GM23338 (cell line): ENCODE measurements at regions not wholly inside any gene's neighbourhood (a gene's known extent, or its start where the extent isn't known, plus 50 kb on each side); places are given as distances from the start of the nearest gene placed in this dataset.

Experiments used
- ATAC-seq: fragments of 200-7000 bp; cut with Tn5 transposase; 3 replicates; pipeline ENCODE4 v1.9.1; 2020
- DNase-seq: peaks from one replicate; pipeline ENCODE4 v3.0.0-alpha.2; 2015; ENCODE audit warnings: low spot score
- H2AFZ ChIP-seq: fragments of 200-600 bp; sonication (generic); 2 replicates; pipeline ENCODE4 v1.8.0; 2016; ENCODE audit warnings: antibody characterized with exemption, mild to moderate bottlenecking, moderate library complexity
- H3F3A ChIP-seq: fragments of 200-600 bp; sonication (generic); replicated peaks from 2 replicates; pipeline ENCODE4 v1.8.0; 2017; ENCODE audit warnings: antibody characterized with exemption, mixed run types, low read depth
- H3K27ac ChIP-seq: fragments of 200-600 bp; sonication (generic); 2 replicates; pipeline ENCODE4 v1.6.1; 2016; ENCODE audit warnings: low read depth
- H3K27me3 ChIP-seq: fragments of 200-600 bp; sonication (generic); 2 replicates; pipeline ENCODE4 v1.8.0; 2016; ENCODE audit warnings: mild to moderate bottlenecking, mixed run types, moderate library complexity; ENCODE audit not compliant: insufficient read depth
- H3K36me3 ChIP-seq: fragments of 200-600 bp; sonication (generic); 2 replicates; pipeline ENCODE4 v1.8.0; 2016; ENCODE audit warnings: mild to moderate bottlenecking; ENCODE audit not compliant: insufficient read depth
- H3K4me1 ChIP-seq: fragments of 200-600 bp; sonication (generic); 2 replicates; pipeline ENCODE4 v1.8.0; 2016; ENCODE audit warnings: mild to moderate bottlenecking, moderate library complexity; ENCODE audit not compliant: insufficient read depth
- H3K4me2 ChIP-seq: fragments of 200-600 bp; sonication (generic); 2 replicates; pipeline ENCODE4 v1.7.1; 2017; ENCODE audit warnings: mixed run types
- H3K4me3 ChIP-seq: fragments of 200-600 bp; sonication (generic); 2 replicates; pipeline ENCODE4 v1.6.1; 2016; ENCODE audit warnings: mixed run types
- H3K79me2 ChIP-seq: fragments of 200-600 bp; sonication (generic); replicated peaks from 2 replicates; pipeline ENCODE4 v1.8.0; 2017; ENCODE audit warnings: mild to moderate bottlenecking; ENCODE audit not compliant: insufficient read depth
- H3K9me2 ChIP-seq: fragments of 200-600 bp; sonication (generic); 2 replicates; pipeline ENCODE4 v1.8.0; 2017; ENCODE audit not compliant: insufficient read depth
- H4K20me1 ChIP-seq: fragments of 200-600 bp; sonication (generic); replicated peaks from 2 replicates; pipeline ENCODE4 v1.8.0; 2017; ENCODE audit warnings: mild to moderate bottlenecking; ENCODE audit not compliant: insufficient read depth
- H3K27ac Mint-ChIP-seq: 2 replicates; pipeline ENCODE4 v1.8.0; 2020; ENCODE audit warnings: inconsistent platforms, mild to moderate bottlenecking, moderate library complexity, mixed read lengths
- H3K27me3 Mint-ChIP-seq: 3 replicates; pipeline ENCODE4 v1.8.0; 2022; ENCODE audit warnings: low read depth, mild to moderate bottlenecking, moderate library complexity, mixed read lengths, inconsistent platforms; ENCODE audit not compliant: insufficient read depth, poor library complexity
- H3K36me3 Mint-ChIP-seq: 3 replicates; pipeline ENCODE4 v1.8.0; 2021; ENCODE audit warnings: low read depth, mild to moderate bottlenecking, inconsistent platforms, moderate library complexity, mixed read lengths
- H3K4me1 Mint-ChIP-seq: 3 replicates; pipeline ENCODE4 v1.8.0; 2020; ENCODE audit warnings: mild to moderate bottlenecking, inconsistent platforms, mixed read lengths
- H3K4me3 Mint-ChIP-seq: 3 replicates; pipeline ENCODE4 v1.8.0; 2021; ENCODE audit warnings: moderate library complexity, mild to moderate bottlenecking, inconsistent platforms, mixed read lengths
- H3K9me3 Mint-ChIP-seq: 3 replicates; pipeline ENCODE4 v1.8.0; 2020; ENCODE audit warnings: moderate library complexity, mild to moderate bottlenecking, inconsistent platforms, mixed read lengths
- CREB1 ChIP-seq: fragments of 250-450 bp; sonication (Bioruptor Pico); IDR thresholded peaks from 2 replicates; pipeline ENCODE4 v1.5.0; 2020; ENCODE audit warnings: low read depth, mild to moderate bottlenecking, moderate library complexity
- ETS1 ChIP-seq: IDR thresholded peaks from 2 replicates; pipeline ENCODE4 v1.6.1; 2016; ENCODE audit warnings: antibody characterized with exemption
- EZH2 ChIP-seq: fragments of 200-600 bp; sonication (generic); IDR thresholded peaks from one replicate; pipeline ENCODE4 v1.8.0; 2017; ENCODE audit warnings: antibody characterized with exemption, mild to moderate bottlenecking, low read depth; ENCODE audit not compliant: unreplicated experiment
- EZH2phosphoT487 ChIP-seq: fragments of 200-600 bp; sonication (generic); IDR thresholded peaks from one replicate; pipeline ENCODE4 v1.8.1; 2018; ENCODE audit warnings: antibody characterized with exemption; ENCODE audit not compliant: unreplicated experiment
- JUNB ChIP-seq: IDR thresholded peaks from one replicate; pipeline ENCODE4 v1.6.1; 2016; ENCODE audit warnings: antibody characterized with exemption; ENCODE audit not compliant: unreplicated experiment
- NANOG ChIP-seq: IDR thresholded peaks from 2 replicates; pipeline ENCODE4 v1.6.1; 2016; ENCODE audit warnings: antibody characterized with exemption, borderline replicate concordance
- POLR2AphosphoS5 ChIP-seq: IDR thresholded peaks from 2 replicates; pipeline ENCODE4 v1.6.1; 2016; ENCODE audit warnings: antibody characterized with exemption, low read depth
- STAT1 ChIP-seq: IDR thresholded peaks from one replicate; pipeline ENCODE4 v1.6.1; 2016; ENCODE audit warnings: antibody characterized with exemption; ENCODE audit not compliant: unreplicated experiment
- ZNF114 ChIP-seq: fragments of 250-450 bp; sonication (Bioruptor Pico); IDR thresholded peaks from 2 replicates; pipeline ENCODE4 v1.5.0; 2020; ENCODE audit warnings: mild to moderate bottlenecking, moderate library complexity
- ZNF331 ChIP-seq: fragments of 250-450 bp; sonication (Bioruptor Pico); IDR thresholded peaks from 2 replicates; pipeline ENCODE4 v1.5.0; 2020; ENCODE audit warnings: low read depth, mild to moderate bottlenecking, moderate library complexity
- TF ChIP-seq, protein P1 (sequence below): fragments of 250-450 bp; sonication (Bioruptor Pico); IDR thresholded peaks from 2 replicates; pipeline ENCODE4 v1.5.0; 2020; ENCODE audit warnings: mild to moderate bottlenecking, moderate library complexity
- TF ChIP-seq, protein P2 (sequence below): IDR thresholded peaks from one replicate; pipeline ENCODE4 v1.6.1; 2018; ENCODE audit warnings: antibody characterized with exemption; ENCODE audit not compliant: unreplicated experiment
- TF ChIP-seq, protein P3 (sequence below), 2 experiments: fragments of 200-600 bp in 1 of 2; sonication (generic) in 1 of 2; conservative IDR thresholded peaks; 2 replicates each; pipeline versions ENCODE4 v1.5.1 to v1.6.1; 2016 to 2017; ENCODE audit warnings: antibody characterized with exemption in 2 of 2, low read depth in 2 of 2, mild to moderate bottlenecking in 2 of 2, moderate library complexity in 1 of 2

- ATAC-seq, result no peak
- Mint-ChIP-seq H3K9me3 (peaks cover 17% of the 10 kb centered on the region; the same call in 2 of the 3 replicates), H3K27me3 (peaks cover 15% of the 10 kb centered on the region), H3K36me3 (peaks cover 8% of the 10 kb centered on the region; the same call in 1 of the 3 replicates), H3K4me1 (peaks cover 46% of the 10 kb centered on the region), H3K27ac (peak overlapping the region; percentile 96), H3K4me3 (peak overlapping the region; percentile 30; the same call in 2 of the 3 replicates)
- Histone ChIP-seq H4K20me1 (no peaks in the 10 kb centered on the region), H3K79me2 (no peaks in the 10 kb centered on the region), H3K4me3 (no peak overlapping the region), H3F3A (no peaks in the 10 kb centered on the region), H3K36me3 (no peaks in the 10 kb centered on the region), H3K27ac (peak overlapping the region; percentile 84), H3K9me2 (no peaks in the 10 kb centered on the region), H3K4me1 (peaks cover 38% of the 10 kb centered on the region), H3K4me2 (peak overlapping the region; percentile 31), H3K27me3 (no peaks in the 10 kb centered on the region), H2AFZ (no peak overlapping the region)
- TF ChIP-seq, protein P1, sequence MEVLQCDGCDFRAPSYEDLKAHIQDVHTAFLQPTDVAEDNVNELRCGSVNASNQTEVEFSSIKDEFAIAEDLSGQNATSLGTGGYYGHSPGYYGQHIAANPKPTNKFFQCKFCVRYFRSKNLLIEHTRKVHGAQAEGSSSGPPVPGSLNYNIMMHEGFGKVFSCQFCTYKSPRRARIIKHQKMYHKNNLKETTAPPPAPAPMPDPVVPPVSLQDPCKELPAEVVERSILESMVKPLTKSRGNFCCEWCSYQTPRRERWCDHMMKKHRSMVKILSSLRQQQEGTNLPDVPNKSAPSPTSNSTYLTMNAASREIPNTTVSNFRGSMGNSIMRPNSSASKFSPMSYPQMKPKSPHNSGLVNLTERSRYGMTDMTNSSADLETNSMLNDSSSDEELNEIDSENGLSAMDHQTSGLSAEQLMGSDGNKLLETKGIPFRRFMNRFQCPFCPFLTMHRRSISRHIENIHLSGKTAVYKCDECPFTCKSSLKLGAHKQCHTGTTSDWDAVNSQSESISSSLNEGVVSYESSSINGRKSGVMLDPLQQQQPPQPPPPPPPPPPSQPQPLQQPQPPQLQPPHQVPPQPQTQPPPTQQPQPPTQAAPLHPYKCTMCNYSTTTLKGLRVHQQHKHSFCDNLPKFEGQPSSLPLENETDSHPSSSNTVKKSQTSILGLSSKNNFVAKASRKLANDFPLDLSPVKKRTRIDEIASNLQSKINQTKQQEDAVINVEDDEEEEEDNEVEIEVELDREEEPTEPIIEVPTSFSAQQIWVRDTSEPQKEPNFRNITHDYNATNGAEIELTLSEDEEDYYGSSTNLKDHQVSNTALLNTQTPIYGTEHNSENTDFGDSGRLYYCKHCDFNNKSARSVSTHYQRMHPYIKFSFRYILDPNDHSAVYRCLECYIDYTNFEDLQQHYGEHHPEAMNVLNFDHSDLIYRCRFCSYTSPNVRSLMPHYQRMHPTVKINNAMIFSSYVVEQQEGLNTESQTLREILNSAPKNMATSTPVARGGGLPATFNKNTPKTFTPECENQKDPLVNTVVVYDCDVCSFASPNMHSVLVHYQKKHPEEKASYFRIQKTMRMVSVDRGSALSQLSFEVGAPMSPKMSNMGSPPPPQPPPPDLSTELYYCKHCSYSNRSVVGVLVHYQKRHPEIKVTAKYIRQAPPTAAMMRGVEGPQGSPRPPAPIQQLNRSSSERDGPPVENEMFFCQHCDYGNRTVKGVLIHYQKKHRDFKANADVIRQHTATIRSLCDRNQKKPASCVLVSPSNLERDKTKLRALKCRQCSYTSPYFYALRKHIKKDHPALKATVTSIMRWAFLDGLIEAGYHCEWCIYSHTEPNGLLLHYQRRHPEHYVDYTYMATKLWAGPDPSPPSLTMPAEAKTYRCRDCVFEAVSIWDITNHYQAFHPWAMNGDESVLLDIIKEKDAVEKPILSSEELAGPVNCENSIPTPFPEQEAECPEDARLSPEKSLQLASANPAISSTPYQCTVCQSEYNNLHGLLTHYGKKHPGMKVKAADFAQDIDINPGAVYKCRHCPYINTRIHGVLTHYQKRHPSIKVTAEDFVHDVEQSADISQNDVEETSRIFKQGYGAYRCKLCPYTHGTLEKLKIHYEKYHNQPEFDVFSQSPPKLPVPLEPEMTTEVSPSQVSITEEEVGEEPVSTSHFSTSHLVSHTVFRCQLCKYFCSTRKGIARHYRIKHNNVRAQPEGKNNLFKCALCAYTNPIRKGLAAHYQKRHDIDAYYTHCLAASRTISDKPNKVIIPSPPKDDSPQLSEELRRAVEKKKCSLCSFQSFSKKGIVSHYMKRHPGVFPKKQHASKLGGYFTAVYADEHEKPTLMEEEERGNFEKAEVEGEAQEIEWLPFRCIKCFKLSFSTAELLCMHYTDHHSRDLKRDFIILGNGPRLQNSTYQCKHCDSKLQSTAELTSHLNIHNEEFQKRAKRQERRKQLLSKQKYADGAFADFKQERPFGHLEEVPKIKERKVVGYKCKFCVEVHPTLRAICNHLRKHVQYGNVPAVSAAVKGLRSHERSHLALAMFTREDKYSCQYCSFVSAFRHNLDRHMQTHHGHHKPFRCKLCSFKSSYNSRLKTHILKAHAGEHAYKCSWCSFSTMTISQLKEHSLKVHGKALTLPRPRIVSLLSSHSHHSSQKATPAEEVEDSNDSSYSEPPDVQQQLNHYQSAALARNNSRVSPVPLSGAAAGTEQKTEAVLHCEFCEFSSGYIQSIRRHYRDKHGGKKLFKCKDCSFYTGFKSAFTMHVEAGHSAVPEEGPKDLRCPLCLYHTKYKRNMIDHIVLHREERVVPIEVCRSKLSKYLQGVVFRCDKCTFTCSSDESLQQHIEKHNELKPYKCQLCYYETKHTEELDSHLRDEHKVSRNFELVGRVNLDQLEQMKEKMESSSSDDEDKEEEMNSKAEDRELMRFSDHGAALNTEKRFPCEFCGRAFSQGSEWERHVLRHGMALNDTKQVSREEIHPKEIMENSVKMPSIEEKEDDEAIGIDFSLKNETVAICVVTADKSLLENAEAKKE (CRISPR knock-in tag), result no peak
- TF ChIP-seq, protein P2, sequence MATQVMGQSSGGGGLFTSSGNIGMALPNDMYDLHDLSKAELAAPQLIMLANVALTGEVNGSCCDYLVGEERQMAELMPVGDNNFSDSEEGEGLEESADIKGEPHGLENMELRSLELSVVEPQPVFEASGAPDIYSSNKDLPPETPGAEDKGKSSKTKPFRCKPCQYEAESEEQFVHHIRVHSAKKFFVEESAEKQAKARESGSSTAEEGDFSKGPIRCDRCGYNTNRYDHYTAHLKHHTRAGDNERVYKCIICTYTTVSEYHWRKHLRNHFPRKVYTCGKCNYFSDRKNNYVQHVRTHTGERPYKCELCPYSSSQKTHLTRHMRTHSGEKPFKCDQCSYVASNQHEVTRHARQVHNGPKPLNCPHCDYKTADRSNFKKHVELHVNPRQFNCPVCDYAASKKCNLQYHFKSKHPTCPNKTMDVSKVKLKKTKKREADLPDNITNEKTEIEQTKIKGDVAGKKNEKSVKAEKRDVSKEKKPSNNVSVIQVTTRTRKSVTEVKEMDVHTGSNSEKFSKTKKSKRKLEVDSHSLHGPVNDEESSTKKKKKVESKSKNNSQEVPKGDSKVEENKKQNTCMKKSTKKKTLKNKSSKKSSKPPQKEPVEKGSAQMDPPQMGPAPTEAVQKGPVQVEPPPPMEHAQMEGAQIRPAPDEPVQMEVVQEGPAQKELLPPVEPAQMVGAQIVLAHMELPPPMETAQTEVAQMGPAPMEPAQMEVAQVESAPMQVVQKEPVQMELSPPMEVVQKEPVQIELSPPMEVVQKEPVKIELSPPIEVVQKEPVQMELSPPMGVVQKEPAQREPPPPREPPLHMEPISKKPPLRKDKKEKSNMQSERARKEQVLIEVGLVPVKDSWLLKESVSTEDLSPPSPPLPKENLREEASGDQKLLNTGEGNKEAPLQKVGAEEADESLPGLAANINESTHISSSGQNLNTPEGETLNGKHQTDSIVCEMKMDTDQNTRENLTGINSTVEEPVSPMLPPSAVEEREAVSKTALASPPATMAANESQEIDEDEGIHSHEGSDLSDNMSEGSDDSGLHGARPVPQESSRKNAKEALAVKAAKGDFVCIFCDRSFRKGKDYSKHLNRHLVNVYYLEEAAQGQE, result no peak
- TF ChIP-seq ETS1, result no peak
- no peak for TF ChIP-seq CREB1 (CRISPR knock-in tag)
- TF ChIP-seq, protein P3, sequence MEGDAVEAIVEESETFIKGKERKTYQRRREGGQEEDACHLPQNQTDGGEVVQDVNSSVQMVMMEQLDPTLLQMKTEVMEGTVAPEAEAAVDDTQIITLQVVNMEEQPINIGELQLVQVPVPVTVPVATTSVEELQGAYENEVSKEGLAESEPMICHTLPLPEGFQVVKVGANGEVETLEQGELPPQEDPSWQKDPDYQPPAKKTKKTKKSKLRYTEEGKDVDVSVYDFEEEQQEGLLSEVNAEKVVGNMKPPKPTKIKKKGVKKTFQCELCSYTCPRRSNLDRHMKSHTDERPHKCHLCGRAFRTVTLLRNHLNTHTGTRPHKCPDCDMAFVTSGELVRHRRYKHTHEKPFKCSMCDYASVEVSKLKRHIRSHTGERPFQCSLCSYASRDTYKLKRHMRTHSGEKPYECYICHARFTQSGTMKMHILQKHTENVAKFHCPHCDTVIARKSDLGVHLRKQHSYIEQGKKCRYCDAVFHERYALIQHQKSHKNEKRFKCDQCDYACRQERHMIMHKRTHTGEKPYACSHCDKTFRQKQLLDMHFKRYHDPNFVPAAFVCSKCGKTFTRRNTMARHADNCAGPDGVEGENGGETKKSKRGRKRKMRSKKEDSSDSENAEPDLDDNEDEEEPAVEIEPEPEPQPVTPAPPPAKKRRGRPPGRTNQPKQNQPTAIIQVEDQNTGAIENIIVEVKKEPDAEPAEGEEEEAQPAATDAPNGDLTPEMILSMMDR (conservative IDR thresholded peaks at IDR 0.05; ENCODE audit: low read depth in 2 of 2), result no peak
- no peak for TF ChIP-seq ZNF331 (CRISPR knock-in tag)
- TF ChIP-seq EZH2phosphoT487, result no peak
- TF ChIP-seq EZH2, result no peak
- TF ChIP-seq STAT1, result no peak
- no peak for TF ChIP-seq NANOG
- TF ChIP-seq ZNF114 (CRISPR knock-in tag), result no peak
- TF ChIP-seq JUNB, result no peak
- TF ChIP-seq POLR2AphosphoS5, result no peak
- no peak for DNase-seq
Observed at GRCh38 chr19:28170066-28170465, 1042.9 kb downstream of the UQCRFS1 start.
